SK-N-SH treated with all-trans-retinoic acid at 6 μM for 48 hours (cell line): ENCODE measurements at regions not wholly inside any gene's neighbourhood (a gene's known extent, or its start where the extent isn't known, plus 50 kb on each side); places are given as distances from the start of the nearest gene placed in this dataset.

Experiments used
- ATAC-seq: fragments of 200-7000 bp; cut with Tn5 transposase; 3 replicates; pipeline ENCODE4 v1.9.1; 2020; ENCODE audit warnings: mild to moderate bottlenecking, moderate library complexity
- ARNTL ChIP-seq: fragments of 450-650 bp; formaldehyde crosslinking; IDR thresholded peaks from 2 replicates; pipeline ENCODE4 v1.5.0; 2020; ENCODE audit warnings: low read depth, mild to moderate bottlenecking, moderate library complexity, borderline replicate concordance
- BACH2 ChIP-seq: fragments of 250-450 bp; sonication (Bioruptor Pico); IDR thresholded peaks from 2 replicates; pipeline ENCODE4 v1.9.0; 2021; ENCODE audit warnings: mild to moderate bottlenecking, borderline replicate concordance
- CSDC2 ChIP-seq: fragments of 250-450 bp; sonication (Bioruptor Pico); IDR thresholded peaks from 2 replicates; pipeline ENCODE4 v1.5.0; 2020; ENCODE audit warnings: mild to moderate bottlenecking, moderate library complexity
- CSRNP3 ChIP-seq: fragments of 250-450 bp; sonication (Bioruptor Pico); IDR thresholded peaks from 2 replicates; pipeline ENCODE4 v1.5.1; 2021; ENCODE audit warnings: mild to moderate bottlenecking, moderate library complexity
- ESRRG ChIP-seq: fragments of 250-450 bp; sonication (Bioruptor Pico); IDR thresholded peaks from 2 replicates; pipeline ENCODE4 v1.6.1; 2021; ENCODE audit warnings: mild to moderate bottlenecking
- GLIS3 ChIP-seq: fragments of 250-450 bp; sonication (Bioruptor Pico); IDR thresholded peaks from 2 replicates; pipeline ENCODE4 v1.5.0; 2020; ENCODE audit warnings: mild to moderate bottlenecking, moderate library complexity
- ISL1 ChIP-seq: fragments of 250-450 bp; sonication (Bioruptor Pico); IDR thresholded peaks from 2 replicates; pipeline ENCODE4 v2.1.2; 2022; ENCODE audit warnings: mild to moderate bottlenecking, moderate library complexity
- OSR1 ChIP-seq: fragments of 250-450 bp; sonication (Bioruptor Pico); IDR thresholded peaks from 2 replicates; pipeline ENCODE4 v1.8.0; 2022; ENCODE audit warnings: moderate library complexity, mild to moderate bottlenecking, inconsistent platforms
- PATZ1 ChIP-seq: fragments of 250-450 bp; sonication (Bioruptor Pico); IDR thresholded peaks from 2 replicates; pipeline ENCODE4 v1.8.0; 2020; ENCODE audit warnings: mild to moderate bottlenecking, moderate library complexity, borderline replicate concordance
- PPARA ChIP-seq: fragments of 250-450 bp; sonication (Bioruptor Pico); IDR thresholded peaks from 2 replicates; pipeline ENCODE4 v1.5.0; 2020; ENCODE audit warnings: mild to moderate bottlenecking, borderline replicate concordance
- RARB ChIP-seq: fragments of 250-450 bp; sonication (Bioruptor Pico); IDR thresholded peaks from 2 replicates; pipeline ENCODE4 v1.8.0; 2021; ENCODE audit warnings: mild to moderate bottlenecking, moderate library complexity
- SNAI2 ChIP-seq: fragments of 250-450 bp; sonication (Bioruptor Pico); IDR thresholded peaks from 2 replicates; pipeline ENCODE4 v1.5.0; 2020; ENCODE audit warnings: mild to moderate bottlenecking, moderate library complexity
- TCF4 ChIP-seq: fragments of 250-450 bp; sonication (Bioruptor Pico); IDR thresholded peaks from 2 replicates; pipeline ENCODE4 v1.8.0; 2021; ENCODE audit warnings: mild to moderate bottlenecking, moderate library complexity, borderline replicate concordance
- TOX ChIP-seq: fragments of 250-450 bp; sonication (Bioruptor Pico); IDR thresholded peaks from 2 replicates; pipeline ENCODE4 v1.8.0; 2021; ENCODE audit warnings: mild to moderate bottlenecking, moderate library complexity, borderline replicate concordance
- ZC3H10 ChIP-seq: fragments of 250-450 bp; sonication (Bioruptor Pico); IDR thresholded peaks from 2 replicates; pipeline ENCODE4 v1.5.1; 2021; ENCODE audit warnings: mild to moderate bottlenecking, moderate library complexity
- ZFP3 ChIP-seq: fragments of 250-450 bp; sonication (Bioruptor Pico); IDR thresholded peaks from 2 replicates; pipeline ENCODE4 v1.5.0; 2020; ENCODE audit warnings: mild to moderate bottlenecking, moderate library complexity
- ZNF565 ChIP-seq: fragments of 450-650 bp; formaldehyde crosslinking; conservative IDR thresholded peaks from 2 replicates; pipeline ENCODE4 v1.5.0; 2020; ENCODE audit warnings: low read depth, mild to moderate bottlenecking, moderate library complexity
- ZNF70 ChIP-seq: fragments of 450-650 bp; formaldehyde crosslinking; IDR thresholded peaks from 2 replicates; pipeline ENCODE4 v1.5.0; 2020; ENCODE audit warnings: mild to moderate bottlenecking, moderate library complexity
- ZNF8 ChIP-seq: fragments of 450-650 bp; formaldehyde crosslinking; IDR thresholded peaks from 2 replicates; pipeline ENCODE4 v1.5.0; 2020; ENCODE audit warnings: mild to moderate bottlenecking, moderate library complexity
- TF ChIP-seq, protein P1 (sequence below): fragments of 250-450 bp; sonication (Bioruptor Pico); IDR thresholded peaks from 2 replicates; pipeline ENCODE4 v1.5.1; 2020; ENCODE audit warnings: low read depth, mild to moderate bottlenecking, moderate library complexity
- TF ChIP-seq, protein P2 (sequence below): fragments of 250-450 bp; sonication (Bioruptor Pico); IDR thresholded peaks from 2 replicates; pipeline ENCODE4 v1.8.0; 2021; ENCODE audit warnings: low read depth, mild to moderate bottlenecking, moderate library complexity, borderline replicate concordance
- TF ChIP-seq, protein P3 (sequence below): fragments of 250-450 bp; sonication (Bioruptor Pico); IDR thresholded peaks from 2 replicates; pipeline ENCODE4 v1.5.0; 2020; ENCODE audit warnings: mild to moderate bottlenecking, moderate library complexity

GRCh38 chr13:82248762-82249161 lies 1633.5 kb downstream of the SLITRK1 start:
- no peak for ATAC-seq
- TF ChIP-seq BACH2 (CRISPR knock-in tag) (no peak), GLIS3 (CRISPR knock-in tag) (no peak), ZFP3 (CRISPR knock-in tag) (no peak), TCF4 (CRISPR knock-in tag) (no peak), ISL1 (CRISPR knock-in tag) (no peak), ARNTL (CRISPR knock-in tag) (no peak), TOX (CRISPR knock-in tag) (no peak), PATZ1 (no peak), SNAI2 (no peak), OSR1 (CRISPR knock-in tag) (no peak), ESRRG (CRISPR knock-in tag) (no peak)
- TF ChIP-seq, protein P1, sequence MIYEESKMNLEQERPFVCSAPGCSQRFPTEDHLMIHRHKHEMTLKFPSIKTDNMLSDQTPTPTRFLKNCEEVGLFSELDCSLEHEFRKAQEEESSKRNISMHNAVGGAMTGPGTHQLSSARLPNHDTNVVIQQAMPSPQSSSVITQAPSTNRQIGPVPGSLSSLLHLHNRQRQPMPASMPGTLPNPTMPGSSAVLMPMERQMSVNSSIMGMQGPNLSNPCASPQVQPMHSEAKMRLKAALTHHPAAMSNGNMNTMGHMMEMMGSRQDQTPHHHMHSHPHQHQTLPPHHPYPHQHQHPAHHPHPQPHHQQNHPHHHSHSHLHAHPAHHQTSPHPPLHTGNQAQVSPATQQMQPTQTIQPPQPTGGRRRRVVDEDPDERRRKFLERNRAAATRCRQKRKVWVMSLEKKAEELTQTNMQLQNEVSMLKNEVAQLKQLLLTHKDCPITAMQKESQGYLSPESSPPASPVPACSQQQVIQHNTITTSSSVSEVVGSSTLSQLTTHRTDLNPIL (CRISPR knock-in tag), result no peak
- TF ChIP-seq, protein P2, sequence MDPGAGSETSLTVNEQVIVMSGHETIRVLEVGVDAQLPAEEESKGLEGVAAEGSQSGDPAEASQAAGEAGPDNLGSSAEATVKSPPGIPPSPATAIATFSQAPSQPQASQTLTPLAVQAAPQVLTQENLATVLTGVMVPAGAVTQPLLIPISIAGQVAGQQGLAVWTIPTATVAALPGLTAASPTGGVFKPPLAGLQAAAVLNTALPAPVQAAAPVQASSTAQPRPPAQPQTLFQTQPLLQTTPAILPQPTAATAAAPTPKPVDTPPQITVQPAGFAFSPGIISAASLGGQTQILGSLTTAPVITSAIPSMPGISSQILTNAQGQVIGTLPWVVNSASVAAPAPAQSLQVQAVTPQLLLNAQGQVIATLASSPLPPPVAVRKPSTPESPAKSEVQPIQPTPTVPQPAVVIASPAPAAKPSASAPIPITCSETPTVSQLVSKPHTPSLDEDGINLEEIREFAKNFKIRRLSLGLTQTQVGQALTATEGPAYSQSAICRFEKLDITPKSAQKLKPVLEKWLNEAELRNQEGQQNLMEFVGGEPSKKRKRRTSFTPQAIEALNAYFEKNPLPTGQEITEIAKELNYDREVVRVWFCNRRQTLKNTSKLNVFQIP, result no peak

- TF ChIP-seq ARNTL (CRISPR knock-in tag), result no peak
- no peak for TF ChIP-seq CSDC2
- TF ChIP-seq ZNF70, result no peak
- TF ChIP-seq ZNF8, result no peak
- TF ChIP-seq SNAI2, result no peak
- TF ChIP-seq GLIS3 (CRISPR knock-in tag), result no peak
- TF ChIP-seq ZNF565 (CRISPR knock-in tag), result no peak
- no peak for TF ChIP-seq TOX (CRISPR knock-in tag)
- no peak for TF ChIP-seq PPARA (CRISPR knock-in tag)
- TF ChIP-seq, protein P1 (CRISPR knock-in tag), result no peak
- no peak for TF ChIP-seq ISL1 (CRISPR knock-in tag)
- TF ChIP-seq, protein P3, sequence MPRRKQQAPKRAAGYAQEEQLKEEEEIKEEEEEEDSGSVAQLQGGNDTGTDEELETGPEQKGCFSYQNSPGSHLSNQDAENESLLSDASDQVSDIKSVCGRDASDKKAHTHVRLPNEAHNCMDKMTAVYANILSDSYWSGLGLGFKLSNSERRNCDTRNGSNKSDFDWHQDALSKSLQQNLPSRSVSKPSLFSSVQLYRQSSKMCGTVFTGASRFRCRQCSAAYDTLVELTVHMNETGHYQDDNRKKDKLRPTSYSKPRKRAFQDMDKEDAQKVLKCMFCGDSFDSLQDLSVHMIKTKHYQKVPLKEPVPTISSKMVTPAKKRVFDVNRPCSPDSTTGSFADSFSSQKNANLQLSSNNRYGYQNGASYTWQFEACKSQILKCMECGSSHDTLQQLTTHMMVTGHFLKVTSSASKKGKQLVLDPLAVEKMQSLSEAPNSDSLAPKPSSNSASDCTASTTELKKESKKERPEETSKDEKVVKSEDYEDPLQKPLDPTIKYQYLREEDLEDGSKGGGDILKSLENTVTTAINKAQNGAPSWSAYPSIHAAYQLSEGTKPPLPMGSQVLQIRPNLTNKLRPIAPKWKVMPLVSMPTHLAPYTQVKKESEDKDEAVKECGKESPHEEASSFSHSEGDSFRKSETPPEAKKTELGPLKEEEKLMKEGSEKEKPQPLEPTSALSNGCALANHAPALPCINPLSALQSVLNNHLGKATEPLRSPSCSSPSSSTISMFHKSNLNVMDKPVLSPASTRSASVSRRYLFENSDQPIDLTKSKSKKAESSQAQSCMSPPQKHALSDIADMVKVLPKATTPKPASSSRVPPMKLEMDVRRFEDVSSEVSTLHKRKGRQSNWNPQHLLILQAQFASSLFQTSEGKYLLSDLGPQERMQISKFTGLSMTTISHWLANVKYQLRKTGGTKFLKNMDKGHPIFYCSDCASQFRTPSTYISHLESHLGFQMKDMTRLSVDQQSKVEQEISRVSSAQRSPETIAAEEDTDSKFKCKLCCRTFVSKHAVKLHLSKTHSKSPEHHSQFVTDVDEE (CRISPR knock-in tag), result no peak
- TF ChIP-seq BACH2 (CRISPR knock-in tag), result no peak
- TF ChIP-seq ZC3H10 (CRISPR knock-in tag), result no peak
- TF ChIP-seq, protein P2, result no peak
- TF ChIP-seq RARB (CRISPR knock-in tag), result no peak
- no peak for TF ChIP-seq ESRRG (CRISPR knock-in tag)
- no peak for TF ChIP-seq TCF4 (CRISPR knock-in tag)
- no peak for TF ChIP-seq PATZ1
- no peak for TF ChIP-seq CSRNP3 (CRISPR knock-in tag)
- ATAC-seq, result no peak
Observed at GRCh38 chr13:82245860-82246259, 1636.4 kb downstream of the SLITRK1 start.
